Activated B cell treated with CpG ODN at 0.5 μM for 24 hours (primary cell): ENCODE measurements at regions not wholly inside any gene's neighbourhood (a gene's known extent, or its start where the extent isn't known, plus 50 kb on each side); places are given as distances from the start of the nearest gene placed in this dataset.

ENCODE experiments used
- ATAC-seq: fragments of 200-7000 bp; cut with Tn5 transposase; one replicate; pipeline ENCODE4 v1.10.0; 2021; ENCODE audit warnings: low read depth, mild to moderate bottlenecking, moderate library complexity
- CTCF ChIA-PET: fragments of 350-600 bp; sonication (Branson Sonifier 250); formaldehyde crosslinking; loops from one replicate; lab custom pipeline; 2021; ENCODE audit warnings: antibody characterized with exemption; lab: Charles Lee
- POLR2A ChIA-PET: fragments of 350-600 bp; sonication (Branson Sonifier 250); formaldehyde crosslinking; loops from one replicate; lab custom pipeline; 2021; ENCODE audit warnings: antibody characterized with exemption; lab: Charles Lee
- DNase-seq: peaks from one replicate; pipeline ENCODE4 v3.0.0; 2022
- H3K27ac Mint-ChIP-seq: one replicate; pipeline ENCODE4 v1.8.0; 2020; ENCODE audit warnings: mixed read lengths
- H3K27me3 Mint-ChIP-seq: one replicate; pipeline ENCODE4 v1.8.0; 2021; ENCODE audit warnings: mixed read lengths
- H3K36me3 Mint-ChIP-seq: one replicate; pipeline ENCODE4 v1.8.0; 2021; ENCODE audit warnings: low read depth, mixed read lengths
- H3K4me1 Mint-ChIP-seq: one replicate; pipeline ENCODE4 v1.8.0; 2021; ENCODE audit warnings: mixed read lengths
- H3K4me3 Mint-ChIP-seq: one replicate; pipeline ENCODE4 v1.8.0; 2020; ENCODE audit warnings: mild to moderate bottlenecking, mixed read lengths
- H3K9me3 Mint-ChIP-seq: one replicate; pipeline ENCODE4 v1.8.0; 2020; ENCODE audit warnings: mixed read lengths
- CTCF ChIP-seq: fragments of 200-600 bp; IDR thresholded peaks from one replicate; pipeline ENCODE4 v1.8.0; 2022; ENCODE audit warnings: antibody characterized with exemption, mild to moderate bottlenecking
- intact Hi-C: fragments of 100-400 bp; cut with micrococcal nuclease; formaldehyde crosslinking; loops from one replicate; pipeline ENCODE4 v1.15.1; 2024

- CTCF ChIA-PET: no interaction called here
- H3K4me3 Mint-ChIP-seq: no peak overlapping the region
- no peaks in the 10 kb centered on the region for H3K9me3 Mint-ChIP-seq
- intact Hi-C loops: no loop called here
- ATAC-seq: no peak
- H3K27ac Mint-ChIP-seq: no peak overlapping the region
- no peaks in the 10 kb centered on the region for H3K4me1 Mint-ChIP-seq
- TF ChIP-seq CTCF: no peak
- POLR2A ChIA-PET: no interaction called here
- no peak for DNase-seq
- H3K36me3 Mint-ChIP-seq: no peaks in the 10 kb centered on the region
- H3K27me3 Mint-ChIP-seq: peaks cover 4% of the 10 kb centered on the region
Observed at GRCh38 chr13:33697926-33698325, 120.0 kb upstream of the RFC3 start.

- no peak for TF ChIP-seq CTCF
- Mint-ChIP-seq H3K4me1 (no peaks in the 10 kb centered on the region), H3K27ac (no peak overlapping the region), H3K27me3 (peaks cover 21% of the 10 kb centered on the region), H3K4me3 (no peak overlapping the region), H3K36me3 (no peaks in the 10 kb centered on the region), H3K9me3 (peaks cover 27% of the 10 kb centered on the region)
- DNase-seq (no peak), ATAC-seq (no peak)
- CTCF ChIA-PET: no interaction called here
- POLR2A ChIA-PET: interaction anchor here (0.6 kb wide), 1 partner anchor 22 kb away, joined by 3 read pairs; no protein-coding TSS in a partner anchor
- intact Hi-C loops: no loop called here
Observed at GRCh38 chr13:33707449-33707848, 110.5 kb upstream of the RFC3 start.

- peaks cover 11% of the 10 kb centered on the region for H3K27me3 Mint-ChIP-seq
- H3K36me3 Mint-ChIP-seq: no peaks in the 10 kb centered on the region
- DNase-seq (no peak), ATAC-seq (no peak)
- CTCF ChIA-PET: no interaction called here
- H3K4me1 Mint-ChIP-seq: no peaks in the 10 kb centered on the region
- H3K9me3 Mint-ChIP-seq: peaks cover 20% of the 10 kb centered on the region
- no peak overlapping the region for H3K4me3 Mint-ChIP-seq
- intact Hi-C loops: no loop called here
- POLR2A ChIA-PET: no interaction called here
- no peak overlapping the region for H3K27ac Mint-ChIP-seq
- no peak for TF ChIP-seq CTCF
Observed at GRCh38 chr13:33710924-33711323, 107.0 kb upstream of the RFC3 start.

GRCh38 chr13:33711436-33711835, 106.5 kb upstream of the RFC3 start:
- ChIA-PET CTCF (no interaction called here), POLR2A (no interaction called here)
- TF ChIP-seq CTCF: no peak
- Mint-ChIP-seq H3K4me3 (no peak overlapping the region), H3K27me3 (peaks cover 11% of the 10 kb centered on the region), H3K27ac (no peak overlapping the region), H3K9me3 (peaks cover 15% of the 10 kb centered on the region), H3K4me1 (no peaks in the 10 kb centered on the region), H3K36me3 (no peaks in the 10 kb centered on the region)
- intact Hi-C loops: no loop called here
- no peak for ATAC-seq
- DNase-seq: no peak

- Mint-ChIP-seq H3K4me1 (peaks cover 1% of the 10 kb centered on the region), H3K9me3 (peaks cover 8% of the 10 kb centered on the region), H3K27ac (no peak overlapping the region), H3K27me3 (peaks cover 20% of the 10 kb centered on the region), H3K36me3 (no peaks in the 10 kb centered on the region), H3K4me3 (no peak overlapping the region)
- no peak for TF ChIP-seq CTCF
- CTCF ChIA-PET: interaction anchor here (0.6 kb wide), 1 partner anchor 48 kb away, joined by 3 read pairs; no protein-coding TSS in a partner anchor
- intact Hi-C loops: no loop called here
- POLR2A ChIA-PET: interaction anchor here (0.6 kb wide), 1 partner anchor 1883 kb away, joined by 4 read pairs; no protein-coding TSS in a partner anchor
- no peak for ATAC-seq
- no peak for DNase-seq
Observed at GRCh38 chr13:33717775-33718174, 100.2 kb upstream of the RFC3 start.
